K562 (cell line): ENCODE measurements at regions not wholly inside any gene's neighbourhood (a gene's known extent, or its start where the extent isn't known, plus 50 kb on each side); places are given as distances from the start of the nearest gene placed in this dataset.

Experiments used
- ATAC-seq: fragments of 200-7000 bp; cut with Tn5 transposase; 3 replicates; pipeline ENCODE4 v1.9.1; 2020; ENCODE audit warnings: moderate library complexity
- BruUV-seq: library from RNA; stranded (reverse); fragments of 400-500 nt; replicated peaks from 2 replicates; lab custom pipeline; 2021; lab: Mats Ljungman, UMichigan
- CTCF ChIA-PET: fragments of 300-600 bp; formaldehyde crosslinking; extraction: SDS; loops from one replicate; lab custom pipeline; 2021; ENCODE audit warnings: low intra/inter-chr PET ratio; lab: Yijun Ruan, JAX
- POLR2A ChIA-PET: fragments of 300-600, 350-650 bp; sonication (Branson Sonifier 250); formaldehyde crosslinking; extraction: SDS; loops from one replicate; lab custom pipeline; 2021; ENCODE audit warnings: antibody characterized with exemption, inconsistent platforms; lab: Yijun Ruan, JAX
- DNase-seq, 4 experiments: peaks; one replicate each; pipeline versions ENCODE4 v3.0.0 to v3.0.0-alpha.2; 2011 to 2018; ENCODE audit warnings: low spot score in 3 of 4, mixed read lengths in 3 of 4; ENCODE audit errors: extremely low read depth in 1 of 4
- FAIRE-seq: peaks from 2 replicates; lab custom pipeline; 2011; peaks lifted over from hg19 to GRCh38; lab: Jason Lieb, UNC
- H2AFZ ChIP-seq: 2 replicates; pipeline ENCODE4 v1.6.0; 2011; ENCODE audit warnings: low read depth, low read length, control low read depth, inconsistent platforms
- H3K27ac ChIP-seq: fragments of 200-600 bp; 3 replicates; pipeline ENCODE4 v1.8.0; 2011; ENCODE audit warnings: low read depth, mild to moderate bottlenecking, control low read depth, inconsistent platforms, low read length, moderate library complexity, mixed read lengths; ENCODE audit errors: extremely low read depth
- H3K27me3 ChIP-seq, 2 experiments: fragments of 300-600 bp in 1 of 2; 2 replicates in 1 of 2; 3 replicates in 1 of 2; pipeline versions ENCODE4 v1.6.0 to v1.8.0; 2011; ENCODE audit warnings: inconsistent platforms in 2 of 2, low read length in 2 of 2, mild to moderate bottlenecking in 1 of 2, mixed read lengths in 1 of 2, moderate library complexity in 1 of 2; ENCODE audit not compliant: control insufficient read depth in 2 of 2, insufficient read depth in 2 of 2
- H3K36me3 ChIP-seq: fragments of 300-600 bp; 3 replicates; pipeline ENCODE4 v1.8.0; 2011; ENCODE audit warnings: mild to moderate bottlenecking, low read length, inconsistent platforms; ENCODE audit not compliant: control insufficient read depth, insufficient read depth
- H3K4me1 ChIP-seq, 2 experiments: fragments of 200-600 bp in 1 of 2; replicated peaks in 1 of 2; 2 replicates in 1 of 2; 3 replicates in 1 of 2; pipeline versions ENCODE4 v1.5.1 to v1.8.0; 2011; ENCODE audit warnings: inconsistent platforms in 2 of 2, low read length in 2 of 2, mild to moderate bottlenecking in 1 of 2, mixed read lengths in 1 of 2, moderate library complexity in 1 of 2; ENCODE audit not compliant: control insufficient read depth in 2 of 2, insufficient read depth in 2 of 2
- H3K4me2 ChIP-seq: 2 replicates; pipeline ENCODE4 v1.6.1; 2011; ENCODE audit warnings: low read length, control low read depth, inconsistent platforms, mixed read lengths; ENCODE audit not compliant: insufficient read depth
- H3K4me3 ChIP-seq: fragments of 200-600 bp; sonication (generic), shearing (Covaris generic); 2 replicates; pipeline ENCODE4 v1.5.1; 2016; ENCODE audit warnings: control low read depth, inconsistent platforms
- H3K79me2 ChIP-seq: fragments of 200-600 bp; 3 replicates; pipeline ENCODE4 v1.8.0; 2011; ENCODE audit warnings: low read length, inconsistent platforms; ENCODE audit not compliant: control insufficient read depth, insufficient read depth
- H3K9ac ChIP-seq, 2 experiments: 2 replicates each; pipeline versions ENCODE4 v1.6.0 to v1.6.1; 2011; ENCODE audit warnings: low read depth in 2 of 2, low read length in 2 of 2, control low read depth in 1 of 2, inconsistent platforms in 1 of 2, mild to moderate bottlenecking in 1 of 2, mixed read lengths in 1 of 2; ENCODE audit not compliant: insufficient read depth in 1 of 2
- H3K9me1 ChIP-seq: one replicate; pipeline ENCODE4 v1.6.0; 2011; ENCODE audit warnings: inconsistent platforms, mild to moderate bottlenecking, low read length, moderate library complexity; ENCODE audit not compliant: control insufficient read depth, insufficient read depth
- H3K9me3 ChIP-seq: replicated peaks from 2 replicates; pipeline ENCODE4 v1.5.1; 2011; ENCODE audit warnings: low read depth, low read length, inconsistent platforms; ENCODE audit not compliant: control insufficient read depth, insufficient read depth
- H4K20me1 ChIP-seq: replicated peaks from 2 replicates; pipeline ENCODE4 v1.6.1; 2011; ENCODE audit warnings: low read length, inconsistent platforms, mixed read lengths; ENCODE audit not compliant: control insufficient read depth, insufficient read depth
- HDAC2 ChIP-seq: fragments of 450-650 bp; IDR thresholded peaks from 2 replicates; pipeline ENCODE4 v1.6.1; 2016; ENCODE audit warnings: mild to moderate bottlenecking
- HDAC6 ChIP-seq: IDR thresholded peaks from 2 replicates; pipeline ENCODE4 v1.6.1; 2012; ENCODE audit warnings: low read depth, mild to moderate bottlenecking, control low read depth, inconsistent platforms, low read length, moderate library complexity
- MEF2D ChIP-seq: conservative IDR thresholded peaks from 2 replicates; pipeline ENCODE4 v1.6.1; 2016; ENCODE audit warnings: low read depth, missing genetic modification characterization, missing compliant biosample characterization
- RFX5 ChIP-seq: IDR thresholded peaks from 2 replicates; pipeline ENCODE4 v1.6.1; 2011; ENCODE audit warnings: low read depth, mild to moderate bottlenecking, improper control_type of control experiment, low read length
- SAP30 ChIP-seq: fragments of 200-600 bp; sonication (generic); IDR thresholded peaks from 2 replicates; pipeline ENCODE4 v1.6.1; 2012; ENCODE audit warnings: borderline replicate concordance, low read depth, mild to moderate bottlenecking, moderate library complexity, low read length, control low read depth, inconsistent platforms; ENCODE audit not compliant: insufficient read depth, poor library complexity, severe bottlenecking
- SMARCA5 ChIP-seq: fragments of 450-650 bp; IDR thresholded peaks from 2 replicates; pipeline ENCODE4 v1.6.1; 2016
- SP2 ChIP-seq: IDR thresholded peaks from 2 replicates; pipeline ENCODE4 v1.6.1; 2011; ENCODE audit warnings: mild to moderate bottlenecking, low read depth, low read length, moderate library complexity; ENCODE audit not compliant: poor library complexity, severe bottlenecking; ENCODE audit errors: extremely low read depth
- XRCC4 ChIP-seq: IDR thresholded peaks from one replicate; pipeline ENCODE4 v1.6.1; 2011; ENCODE audit not compliant: insufficient read depth, insufficient read length; ENCODE audit errors: extremely low read depth
- WGBS: fragments of 100-300 bp; shearing (Covaris generic); methylation state at CpG from one replicate; pipeline ENCODE4 v1.1.6; 2016; ENCODE audit warnings: low coverage, mixed read lengths; ENCODE audit not compliant: insufficient coverage; ENCODE audit errors: missing lambda C conversion rate; 5-methylcytosine and 5-hydroxymethylcytosine counted together
- in situ Hi-C: fragments of 300-500 bp; cut with MboI; formaldehyde crosslinking; loops from 4 replicates; pipeline ENCODE4 v1.15.0; 2018; ENCODE audit warnings: inconsistent platforms, mixed read lengths
- intact Hi-C: fragments of 100-400 bp; cut with micrococcal nuclease; formaldehyde crosslinking; loops from 2 replicates; pipeline ENCODE4 v1.14.2; 2022
- TF ChIP-seq, protein P1 (sequence below): fragments of 450-650 bp; formaldehyde crosslinking; IDR thresholded peaks from 2 replicates; pipeline ENCODE4 v1.4.0; 2020; ENCODE audit warnings: mild to moderate bottlenecking, moderate library complexity
- TF ChIP-seq, protein P2 (sequence below): sonication (generic); formaldehyde crosslinking; IDR thresholded peaks from 2 replicates; pipeline ENCODE4 v1.4.0; 2020; ENCODE audit warnings: mild to moderate bottlenecking, missing genetic modification reagents
- TF ChIP-seq, protein P3 (sequence below), 2 experiments: fragments of 450-650 bp in 1 of 2; sonication (generic) in 1 of 2; formaldehyde crosslinking; conservative IDR thresholded peaks; 2 replicates each; pipeline versions ENCODE4 v1.4.0 to v1.8.1; 2020 to 2022; ENCODE audit warnings: mild to moderate bottlenecking in 1 of 2, missing genetic modification reagents in 1 of 2
- TF ChIP-seq, protein P4 (sequence below), 3 experiments: fragments of 200-800 bp in 1 of 3; fragments of 250-450 bp in 1 of 3; fragments of 450-650 bp in 1 of 3; sonication (Bioruptor Pico) in 1 of 3; sonication (Bioruptor generic) in 1 of 3; formaldehyde crosslinking in 1 of 3; IDR thresholded peaks; 2 replicates each; pipeline versions ENCODE4 v1.6.1 to v1.8.0; 2016 to 2022; ENCODE audit warnings: mild to moderate bottlenecking in 2 of 3, missing genetic modification characterization in 2 of 3, missing compliant biosample characterization in 1 of 3, moderate library complexity in 1 of 3

DNA sequence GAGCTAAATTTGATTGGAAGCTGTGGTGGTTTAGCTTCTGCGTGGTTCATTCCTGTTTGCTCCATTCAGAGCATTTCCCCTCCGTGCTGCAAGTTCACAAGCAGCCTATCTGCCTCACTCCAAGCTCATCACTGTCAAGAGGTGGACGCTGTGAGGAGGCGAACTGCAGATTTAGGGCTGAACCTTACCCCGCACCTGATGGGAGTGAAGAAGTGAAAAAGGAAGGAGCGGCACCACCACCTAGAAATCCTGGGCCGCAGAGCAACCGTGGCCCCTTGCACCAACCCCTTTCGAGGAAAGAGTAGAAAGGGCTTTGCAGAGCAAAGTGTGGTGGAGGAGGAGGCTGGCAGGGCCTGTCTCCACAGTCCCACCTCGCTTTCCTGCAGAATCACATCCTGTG, 117.4 kb downstream of the IER5 start:
- ChIA-PET POLR2A (interaction anchor here (1.0 kb wide), 1 partner anchor 11 kb away, joined by 3 read pairs; no protein-coding TSS in a partner anchor), CTCF (no interaction called here)
- Histone ChIP-seq H3K9me3 (no peaks in the 10 kb centered on the region), H3K27me3 (peaks cover 43 to 61% of the 10 kb centered on the region in 2 experiments), H3K79me2 (no peaks in the 10 kb centered on the region), H3K9ac (no peak overlapping the region), H2AFZ (no peak overlapping the region), H4K20me1 (no peaks in the 10 kb centered on the region; the same call in 1 of the 2 replicates), H3K4me1 (no peaks in the 10 kb centered on the region), H3K36me3 (no peaks in the 10 kb centered on the region), H3K9me1 (no peaks in the 10 kb centered on the region), H3K27ac (no peak overlapping the region), H3K4me3 (no peak overlapping the region), H3K4me2 (no peak overlapping the region)
- in situ Hi-C loops, result no loop called here
- ATAC-seq, result no peak
- WGBS, result under 1% methylated on average over 10 of the region's 10 CpGs
- DNase-seq, result no peak
- BruUV-seq, result no TSS peak
- FAIRE-seq, result no peak
- TF ChIP-seq, protein P1, sequence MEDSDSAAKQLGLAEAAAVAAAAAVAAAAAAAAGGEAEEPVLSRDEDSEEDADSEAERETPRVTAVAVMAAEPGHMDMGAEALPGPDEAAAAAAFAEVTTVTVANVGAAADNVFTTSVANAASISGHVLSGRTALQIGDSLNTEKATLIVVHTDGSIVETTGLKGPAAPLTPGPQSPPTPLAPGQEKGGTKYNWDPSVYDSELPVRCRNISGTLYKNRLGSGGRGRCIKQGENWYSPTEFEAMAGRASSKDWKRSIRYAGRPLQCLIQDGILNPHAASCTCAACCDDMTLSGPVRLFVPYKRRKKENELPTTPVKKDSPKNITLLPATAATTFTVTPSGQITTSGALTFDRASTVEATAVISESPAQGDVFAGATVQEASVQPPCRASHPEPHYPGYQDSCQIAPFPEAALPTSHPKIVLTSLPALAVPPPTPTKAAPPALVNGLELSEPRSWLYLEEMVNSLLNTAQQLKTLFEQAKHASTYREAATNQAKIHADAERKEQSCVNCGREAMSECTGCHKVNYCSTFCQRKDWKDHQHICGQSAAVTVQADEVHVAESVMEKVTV, result no peak
- TF ChIP-seq SMARCA5 (no peak), RFX5 (no peak), SP2 (no peak), SAP30 (no peak), MEF2D (tag) (no peak), HDAC2 (no peak), HDAC6 (no peak), XRCC4 (no peak)
- TF ChIP-seq, protein P2, sequence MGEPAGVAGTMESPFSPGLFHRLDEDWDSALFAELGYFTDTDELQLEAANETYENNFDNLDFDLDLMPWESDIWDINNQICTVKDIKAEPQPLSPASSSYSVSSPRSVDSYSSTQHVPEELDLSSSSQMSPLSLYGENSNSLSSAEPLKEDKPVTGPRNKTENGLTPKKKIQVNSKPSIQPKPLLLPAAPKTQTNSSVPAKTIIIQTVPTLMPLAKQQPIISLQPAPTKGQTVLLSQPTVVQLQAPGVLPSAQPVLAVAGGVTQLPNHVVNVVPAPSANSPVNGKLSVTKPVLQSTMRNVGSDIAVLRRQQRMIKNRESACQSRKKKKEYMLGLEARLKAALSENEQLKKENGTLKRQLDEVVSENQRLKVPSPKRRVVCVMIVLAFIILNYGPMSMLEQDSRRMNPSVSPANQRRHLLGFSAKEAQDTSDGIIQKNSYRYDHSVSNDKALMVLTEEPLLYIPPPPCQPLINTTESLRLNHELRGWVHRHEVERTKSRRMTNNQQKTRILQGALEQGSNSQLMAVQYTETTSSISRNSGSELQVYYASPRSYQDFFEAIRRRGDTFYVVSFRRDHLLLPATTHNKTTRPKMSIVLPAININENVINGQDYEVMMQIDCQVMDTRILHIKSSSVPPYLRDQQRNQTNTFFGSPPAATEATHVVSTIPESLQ (CRISPR knock-in tag), result no peak
- TF ChIP-seq, protein P3, sequence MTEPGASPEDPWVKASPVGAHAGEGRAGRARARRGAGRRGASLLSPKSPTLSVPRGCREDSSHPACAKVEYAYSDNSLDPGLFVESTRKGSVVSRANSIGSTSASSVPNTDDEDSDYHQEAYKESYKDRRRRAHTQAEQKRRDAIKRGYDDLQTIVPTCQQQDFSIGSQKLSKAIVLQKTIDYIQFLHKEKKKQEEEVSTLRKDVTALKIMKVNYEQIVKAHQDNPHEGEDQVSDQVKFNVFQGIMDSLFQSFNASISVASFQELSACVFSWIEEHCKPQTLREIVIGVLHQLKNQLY (CRISPR knock-in tag; conservative IDR thresholded peaks at IDR 0.05), result no peak
- TF ChIP-seq, protein P4, sequence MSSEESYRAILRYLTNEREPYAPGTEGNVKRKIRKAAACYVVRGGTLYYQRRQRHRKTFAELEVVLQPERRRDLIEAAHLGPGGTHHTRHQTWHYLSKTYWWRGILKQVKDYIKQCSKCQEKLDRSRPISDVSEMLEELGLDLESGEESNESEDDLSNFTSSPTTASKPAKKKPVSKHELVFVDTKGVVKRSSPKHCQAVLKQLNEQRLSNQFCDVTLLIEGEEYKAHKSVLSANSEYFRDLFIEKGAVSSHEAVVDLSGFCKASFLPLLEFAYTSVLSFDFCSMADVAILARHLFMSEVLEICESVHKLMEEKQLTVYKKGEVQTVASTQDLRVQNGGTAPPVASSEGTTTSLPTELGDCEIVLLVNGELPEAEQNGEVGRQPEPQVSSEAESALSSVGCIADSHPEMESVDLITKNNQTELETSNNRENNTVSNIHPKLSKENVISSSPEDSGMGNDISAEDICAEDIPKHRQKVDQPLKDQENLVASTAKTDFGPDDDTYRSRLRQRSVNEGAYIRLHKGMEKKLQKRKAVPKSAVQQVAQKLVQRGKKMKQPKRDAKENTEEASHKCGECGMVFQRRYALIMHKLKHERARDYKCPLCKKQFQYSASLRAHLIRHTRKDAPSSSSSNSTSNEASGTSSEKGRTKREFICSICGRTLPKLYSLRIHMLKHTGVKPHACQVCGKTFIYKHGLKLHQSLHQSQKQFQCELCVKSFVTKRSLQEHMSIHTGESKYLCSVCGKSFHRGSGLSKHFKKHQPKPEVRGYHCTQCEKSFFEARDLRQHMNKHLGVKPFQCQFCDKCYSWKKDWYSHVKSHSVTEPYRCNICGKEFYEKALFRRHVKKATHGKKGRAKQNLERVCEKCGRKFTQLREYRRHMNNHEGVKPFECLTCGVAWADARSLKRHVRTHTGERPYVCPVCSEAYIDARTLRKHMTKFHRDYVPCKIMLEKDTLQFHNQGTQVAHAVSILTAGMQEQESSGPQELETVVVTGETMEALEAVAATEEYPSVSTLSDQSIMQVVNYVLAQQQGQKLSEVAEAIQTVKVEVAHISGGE (CRISPR knock-in tag; IDR thresholded peaks at IDR 0.05), result no peak
- intact Hi-C loops, result no loop called here
